ENCODE measurements at regions not wholly inside any gene's neighbourhood (a gene's known extent, or its start where the extent isn't known, plus 50 kb on each side); places are given as distances from the start of the nearest gene placed in this dataset.

DNA sequence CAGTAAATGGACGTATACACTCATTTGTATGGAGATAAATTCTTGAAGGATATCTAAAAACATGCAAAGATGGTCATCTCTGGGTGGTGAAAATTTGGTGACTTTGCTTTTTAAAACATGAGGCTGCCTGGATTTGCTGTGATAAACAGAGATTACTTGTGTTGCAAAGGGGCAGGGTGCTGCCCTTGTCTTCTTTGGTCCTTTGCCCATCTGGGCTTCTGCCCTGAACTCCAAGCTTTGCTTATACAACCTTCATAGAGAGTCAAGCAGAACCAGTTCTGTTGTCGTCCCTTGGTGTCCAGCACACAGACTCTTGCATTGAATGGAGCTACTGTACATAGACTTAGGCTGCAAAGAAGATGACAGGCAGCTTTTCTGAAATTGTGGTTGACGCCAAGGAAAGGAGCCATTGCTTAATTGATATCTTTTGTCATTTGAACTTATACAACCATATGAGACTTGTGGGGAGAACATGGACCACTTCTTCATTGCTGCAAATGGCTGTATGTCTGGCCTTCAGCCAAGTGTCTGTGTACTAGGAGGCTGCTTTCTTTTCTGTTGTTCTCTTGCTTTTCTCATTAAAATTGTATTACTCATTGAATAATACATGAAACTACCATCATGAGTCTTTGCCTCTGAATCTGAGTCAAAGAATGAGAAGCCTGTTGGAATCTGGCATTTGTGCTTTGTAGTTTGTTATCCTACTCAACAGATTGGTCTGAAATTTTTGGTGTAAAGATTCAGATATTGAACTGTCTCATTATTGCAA, 152.5 kb downstream of the DMRT2 start:
- ChIA-PET CTCF (no interaction called here), POLR2A (no interaction called here)
- intact Hi-C loops (cut with micrococcal nuclease; ENCODE audit: unreplicated experiment) = no loop called here
- H3K4me3 ChIP-seq (ENCODE audit: low read depth, low read length) = no peak overlapping the region
- Mint-ChIP-seq H3K27me3 (ENCODE audit: insufficient read depth, unreplicated experiment) (peaks cover 7% of the 10 kb centered on the region), H3K9me3 (ENCODE audit: unreplicated experiment) (no peaks in the 10 kb centered on the region), H3K4me3 (ENCODE audit: unreplicated experiment) (no peak overlapping the region), H3K4me1 (ENCODE audit: low read depth, unreplicated experiment) (no peaks in the 10 kb centered on the region), H3K27ac (ENCODE audit: unreplicated experiment) (no peak overlapping the region), H3K36me3 (ENCODE audit: insufficient read depth, unreplicated experiment) (no peaks in the 10 kb centered on the region)
- H3K4me1 ChIP-seq = no peaks in the 10 kb centered on the region
- TF ChIP-seq, protein P1, sequence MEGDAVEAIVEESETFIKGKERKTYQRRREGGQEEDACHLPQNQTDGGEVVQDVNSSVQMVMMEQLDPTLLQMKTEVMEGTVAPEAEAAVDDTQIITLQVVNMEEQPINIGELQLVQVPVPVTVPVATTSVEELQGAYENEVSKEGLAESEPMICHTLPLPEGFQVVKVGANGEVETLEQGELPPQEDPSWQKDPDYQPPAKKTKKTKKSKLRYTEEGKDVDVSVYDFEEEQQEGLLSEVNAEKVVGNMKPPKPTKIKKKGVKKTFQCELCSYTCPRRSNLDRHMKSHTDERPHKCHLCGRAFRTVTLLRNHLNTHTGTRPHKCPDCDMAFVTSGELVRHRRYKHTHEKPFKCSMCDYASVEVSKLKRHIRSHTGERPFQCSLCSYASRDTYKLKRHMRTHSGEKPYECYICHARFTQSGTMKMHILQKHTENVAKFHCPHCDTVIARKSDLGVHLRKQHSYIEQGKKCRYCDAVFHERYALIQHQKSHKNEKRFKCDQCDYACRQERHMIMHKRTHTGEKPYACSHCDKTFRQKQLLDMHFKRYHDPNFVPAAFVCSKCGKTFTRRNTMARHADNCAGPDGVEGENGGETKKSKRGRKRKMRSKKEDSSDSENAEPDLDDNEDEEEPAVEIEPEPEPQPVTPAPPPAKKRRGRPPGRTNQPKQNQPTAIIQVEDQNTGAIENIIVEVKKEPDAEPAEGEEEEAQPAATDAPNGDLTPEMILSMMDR (IDR thresholded peaks at IDR 0.05; ENCODE audit: insufficient read depth in 1 of 2, low read depth in 1 of 2, low read length in 1 of 2, severe bottlenecking in 1 of 2, unreplicated experiment in 1 of 2) = no peak
- H3K27me3 ChIP-seq (replicated peaks; ENCODE audit: control insufficient read depth, insufficient read depth, low read length) = no peaks in the 10 kb centered on the region
- no peaks in the 10 kb centered on the region for H3K9me3 ChIP-seq
- DNase-seq = no peak
- H3K36me3 ChIP-seq (ENCODE audit: control insufficient read depth, insufficient read depth, low read length) = no peaks in the 10 kb centered on the region
- BruUV-seq (replicated peaks) = no TSS peak

DNA sequence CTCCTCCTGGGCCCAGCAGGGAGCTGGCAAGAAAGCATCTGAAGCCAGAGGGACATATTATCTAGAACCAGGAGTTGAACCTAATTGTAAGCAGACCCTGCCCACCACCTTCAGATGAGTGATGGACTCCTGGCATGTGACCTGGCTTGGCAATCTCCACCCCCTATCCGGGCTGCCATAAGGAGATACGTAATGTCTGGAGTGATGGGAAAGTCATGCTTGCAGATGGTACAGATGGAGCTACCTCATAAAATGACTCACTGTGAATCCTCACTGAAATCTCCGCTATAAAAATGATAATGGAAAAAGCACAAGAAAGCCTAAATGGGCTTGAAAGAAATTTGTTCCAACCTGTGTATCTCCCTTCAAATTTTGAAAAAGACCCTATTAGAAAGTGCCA, 157.5 kb downstream of the DMRT2 start:
- Mint-ChIP-seq H3K27me3 (ENCODE audit: insufficient read depth, unreplicated experiment) (peaks cover 9% of the 10 kb centered on the region), H3K4me3 (ENCODE audit: unreplicated experiment) (no peak overlapping the region), H3K36me3 (ENCODE audit: insufficient read depth, unreplicated experiment) (peaks cover 5% of the 10 kb centered on the region), H3K27ac (ENCODE audit: unreplicated experiment) (no peak overlapping the region), H3K9me3 (ENCODE audit: unreplicated experiment) (peaks cover 8% of the 10 kb centered on the region), H3K4me1 (ENCODE audit: low read depth, unreplicated experiment) (no peaks in the 10 kb centered on the region)
- intact Hi-C loops (cut with micrococcal nuclease; ENCODE audit: unreplicated experiment) = no loop called here
- POLR2A ChIA-PET = no interaction called here
- no TSS peak for BruUV-seq (replicated peaks)
- CTCF ChIA-PET = no interaction called here
- Histone ChIP-seq H3K4me3 (ENCODE audit: low read depth, low read length) (no peak overlapping the region), H3K36me3 (ENCODE audit: control insufficient read depth, insufficient read depth, low read length) (no peaks in the 10 kb centered on the region), H3K4me1 (no peaks in the 10 kb centered on the region), H3K9me3 (no peaks in the 10 kb centered on the region), H3K27me3 (replicated peaks; ENCODE audit: control insufficient read depth, insufficient read depth, low read length) (no peaks in the 10 kb centered on the region)
- TF ChIP-seq, protein P1 (IDR thresholded peaks at IDR 0.05; ENCODE audit: insufficient read depth in 1 of 2, low read depth in 1 of 2, low read length in 1 of 2, severe bottlenecking in 1 of 2, unreplicated experiment in 1 of 2) = no peak
- DNase-seq = no peak

DNA sequence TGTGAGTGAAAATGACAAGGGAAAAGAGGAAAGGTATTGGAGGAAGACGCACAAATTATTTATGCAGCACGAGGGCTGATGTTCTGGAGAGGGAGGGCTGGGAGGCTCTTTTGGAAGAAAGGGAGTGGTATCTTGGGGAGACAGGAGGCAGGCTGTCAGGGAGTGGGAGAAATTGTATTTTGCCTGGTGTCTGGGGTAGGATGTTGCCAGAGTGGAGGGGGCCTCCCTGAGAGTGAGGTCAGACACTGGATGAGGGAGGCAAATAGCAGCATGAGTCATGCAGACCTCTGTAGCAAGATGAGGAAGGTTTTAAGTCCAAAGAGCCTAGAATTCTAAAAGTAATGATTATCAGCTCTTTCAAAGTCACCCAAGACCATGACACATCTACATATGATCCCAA, 158.0 kb downstream of the DMRT2 start:
- ChIA-PET POLR2A (no interaction called here), CTCF (no interaction called here)
- DNase-seq = no peak
- Mint-ChIP-seq H3K27ac (ENCODE audit: unreplicated experiment) (no peak overlapping the region), H3K9me3 (ENCODE audit: unreplicated experiment) (peaks cover 8% of the 10 kb centered on the region), H3K27me3 (ENCODE audit: insufficient read depth, unreplicated experiment) (peaks cover 9% of the 10 kb centered on the region), H3K36me3 (ENCODE audit: insufficient read depth, unreplicated experiment) (peaks cover 5% of the 10 kb centered on the region), H3K4me1 (ENCODE audit: low read depth, unreplicated experiment) (no peaks in the 10 kb centered on the region), H3K4me3 (ENCODE audit: unreplicated experiment) (no peak overlapping the region)
- TF ChIP-seq, protein P1 (IDR thresholded peaks at IDR 0.05; ENCODE audit: insufficient read depth in 1 of 2, low read depth in 1 of 2, low read length in 1 of 2, severe bottlenecking in 1 of 2, unreplicated experiment in 1 of 2) = no peak
- no TSS peak for BruUV-seq (replicated peaks)
- H3K4me1 ChIP-seq = no peaks in the 10 kb centered on the region
- intact Hi-C loops (cut with micrococcal nuclease; ENCODE audit: unreplicated experiment) = no loop called here
- no peak overlapping the region for H3K4me3 ChIP-seq (ENCODE audit: low read depth, low read length)
- H3K9me3 ChIP-seq = no peaks in the 10 kb centered on the region
- no peaks in the 10 kb centered on the region for H3K27me3 ChIP-seq (replicated peaks; ENCODE audit: control insufficient read depth, insufficient read depth, low read length)
- no peaks in the 10 kb centered on the region for H3K36me3 ChIP-seq (ENCODE audit: control insufficient read depth, insufficient read depth, low read length)

All from Caco-2 (cell line).